CMK (cell line): ENCODE measurements at regions not wholly inside any gene's neighbourhood (a gene's known extent, or its start where the extent isn't known, plus 50 kb on each side); places are given as distances from the start of the nearest gene placed in this dataset.

Experiments
- DNase-seq: peaks from one replicate; pipeline ENCODE4 v3.0.0-alpha.2; 2010; ENCODE audit warnings: low read depth

GRCh38 chr9:87086221-87086818 is 139.0 kb upstream of the GAS1 start:
- DNase-seq = no peak

GRCh38 chr9:87087197-87087596 is 139.9 kb upstream of the GAS1 start:
- no peak for DNase-seq

- DNase-seq = no peak
Measured at GRCh38 chr9:87088192-87088591, 140.9 kb upstream of the GAS1 start.

- no peak for DNase-seq
Measured at GRCh38 chr9:87088621-87089365, 141.5 kb upstream of the GAS1 start.

GRCh38 chr9:87089506-87089905 is 142.2 kb upstream of the GAS1 start:
- no peak for DNase-seq

- no peak for DNase-seq
Measured at GRCh38 chr9:87089929-87090328, 142.6 kb upstream of the GAS1 start.

- no peak for DNase-seq
Measured at GRCh38 chr9:87093777-87094176, 146.5 kb upstream of the GAS1 start.

- DNase-seq = no peak
Measured at GRCh38 chr9:87095951-87096350, 148.6 kb upstream of the GAS1 start.

GRCh38 chr9:87096506-87096905 is 149.2 kb upstream of the GAS1 start:
- no peak for DNase-seq

- DNase-seq = no peak
Measured at GRCh38 chr9:87097238-87097637, 149.9 kb upstream of the GAS1 start.

GRCh38 chr9:87099407-87099806 is 152.1 kb upstream of the GAS1 start:
- no peak for DNase-seq

GRCh38 chr9:87100001-87100400 is 152.7 kb upstream of the GAS1 start:
- DNase-seq = no peak

- no peak for DNase-seq
Measured at GRCh38 chr9:87102126-87102525, 154.8 kb upstream of the GAS1 start.

GRCh38 chr9:87107072-87107471 is 159.8 kb upstream of the GAS1 start:
- DNase-seq = no peak

- DNase-seq = no peak
Measured at GRCh38 chr9:87108661-87109060, 161.4 kb upstream of the GAS1 start.

- no peak for DNase-seq
Measured at GRCh38 chr9:87109231-87109631, 161.9 kb upstream of the GAS1 start.

- DNase-seq = no peak
Measured at GRCh38 chr9:87109851-87110250, 162.5 kb upstream of the GAS1 start.

GRCh38 chr9:87111010-87111409 is 163.7 kb upstream of the GAS1 start:
- no peak for DNase-seq

- no peak for DNase-seq
Measured at GRCh38 chr9:87112656-87113055, 165.3 kb upstream of the GAS1 start.

- no peak for DNase-seq
Measured at GRCh38 chr9:87113874-87114273, 166.6 kb upstream of the GAS1 start.

- DNase-seq = no peak
Measured at GRCh38 chr9:87115785-87116184, 168.5 kb upstream of the GAS1 start.

- no peak for DNase-seq
Measured at GRCh38 chr9:87116492-87116891, 169.2 kb upstream of the GAS1 start.

- DNase-seq = no peak
Measured at GRCh38 chr9:87118594-87118993, 171.3 kb upstream of the GAS1 start.

- no peak for DNase-seq
Measured at GRCh38 chr9:87119328-87119881, 172.1 kb upstream of the GAS1 start.
